Endothelial cell of umbilical vein (primary cell): ENCODE measurements at regions not wholly inside any gene's neighbourhood (a gene's known extent, or its start where the extent isn't known, plus 50 kb on each side); places are given as distances from the start of the nearest gene placed in this dataset.

ENCODE experiments used
- BruUV-seq: library from RNA; stranded (reverse); fragments of 400-500 nt; replicated peaks from 2 replicates; lab custom pipeline; 2021; lab: Mats Ljungman, UMichigan
- CTCF ChIA-PET: fragments of 300-600, 350-600 bp; sonication (Branson Sonifier 250); formaldehyde crosslinking; loops from one replicate; lab custom pipeline; 2021; ENCODE audit warnings: antibody characterized with exemption, inconsistent platforms; lab: Charles Lee
- POLR2A ChIA-PET: fragments of 300-600, 350-600 bp; sonication (Branson Sonifier 250); formaldehyde crosslinking; loops from one replicate; lab custom pipeline; 2021; ENCODE audit warnings: antibody characterized with exemption, inconsistent platforms; lab: Charles Lee
- DNase-seq: peaks from one replicate; pipeline ENCODE4 v3.0.0-alpha.2; 2011; ENCODE audit warnings: low read depth, low spot score
- FAIRE-seq: peaks from 2 replicates; lab custom pipeline; 2011; peaks lifted over from hg19 to GRCh38; lab: Jason Lieb, UNC
- H2AFZ ChIP-seq: 2 replicates; pipeline ENCODE4 v1.6.0; 2012; ENCODE audit warnings: low read depth, low read length, control low read depth, inconsistent platforms
- H3K27ac ChIP-seq: 2 replicates; pipeline ENCODE4 v1.5.1; 2011; ENCODE audit warnings: low read depth, mild to moderate bottlenecking, control low read depth, low read length, moderate library complexity; ENCODE audit not compliant: insufficient read depth
- H3K27me3 ChIP-seq, 2 experiments: 2 replicates each; pipeline versions ENCODE4 v1.6.0 to v1.6.1; 2011; ENCODE audit warnings: low read length in 2 of 2, mixed read lengths in 1 of 2; ENCODE audit not compliant: control insufficient read depth in 2 of 2, insufficient read depth in 2 of 2
- H3K36me3 ChIP-seq, 2 experiments: 2 replicates in 1 of 2; 3 replicates in 1 of 2; pipeline ENCODE4 v1.5.1; 2011; ENCODE audit warnings: low read length in 2 of 2, mild to moderate bottlenecking in 1 of 2, moderate library complexity in 1 of 2; ENCODE audit not compliant: control insufficient read depth in 2 of 2, insufficient read depth in 2 of 2; ENCODE audit errors: extremely low read depth in 1 of 2
- H3K4me1 ChIP-seq: 3 replicates; pipeline ENCODE4 v1.5.1; 2011; ENCODE audit warnings: mild to moderate bottlenecking, low read length; ENCODE audit not compliant: control insufficient read depth, insufficient read depth; ENCODE audit errors: extremely low read depth
- H3K4me2 ChIP-seq: 2 replicates; pipeline ENCODE4 v1.6.1; 2011; ENCODE audit warnings: low read length, control low read depth, mixed read lengths; ENCODE audit not compliant: insufficient read depth
- H3K4me3 ChIP-seq, 3 experiments: fragments of 200-600 bp in 1 of 3; sonication (generic), shearing (Covaris generic) in 1 of 3; replicated peaks in 1 of 3; 2 replicates each; pipeline ENCODE4 v1.5.1; 2011 to 2016; ENCODE audit warnings: control low read depth in 3 of 3, low read length in 3 of 3, mild to moderate bottlenecking in 2 of 3, inconsistent platforms in 1 of 3, low read depth in 1 of 3, moderate library complexity in 1 of 3; ENCODE audit not compliant: insufficient read depth in 1 of 3
- H3K79me2 ChIP-seq: 2 replicates; pipeline ENCODE4 v1.6.0; 2012; ENCODE audit warnings: low read length, inconsistent platforms; ENCODE audit not compliant: control insufficient read depth, insufficient read depth
- H3K9ac ChIP-seq: replicated peaks from 2 replicates; pipeline ENCODE3; 2011; ENCODE audit warnings: low read length, control low read depth; ENCODE audit not compliant: insufficient read depth; ENCODE audit errors: extremely low read depth
- H3K9me1 ChIP-seq: replicated peaks from 3 replicates; pipeline ENCODE4 v1.6.0; 2011; ENCODE audit warnings: mild to moderate bottlenecking, low read length; ENCODE audit not compliant: control insufficient read depth, insufficient read depth; ENCODE audit errors: extremely low read depth
- H3K9me3 ChIP-seq: replicated peaks from 2 replicates; pipeline ENCODE4 v1.5.1; 2012; ENCODE audit warnings: low read length, inconsistent platforms; ENCODE audit not compliant: control insufficient read depth, insufficient read depth
- H4K20me1 ChIP-seq: replicated peaks from 2 replicates; pipeline ENCODE3; 2011; ENCODE audit warnings: mild to moderate bottlenecking, low read length; ENCODE audit not compliant: control insufficient read depth, insufficient read depth; ENCODE audit errors: extremely low read depth
- EZH2 ChIP-seq: IDR thresholded peaks from 2 replicates; pipeline ENCODE4 v1.6.1; 2012; ENCODE audit warnings: borderline replicate concordance, low read depth, mild to moderate bottlenecking, moderate library complexity, low read length, inconsistent platforms; ENCODE audit not compliant: severe bottlenecking
- FOS ChIP-seq: IDR thresholded peaks from 2 replicates; pipeline ENCODE4 v1.6.1; 2011; ENCODE audit warnings: mild to moderate bottlenecking, low read length, moderate library complexity, borderline replicate concordance; ENCODE audit not compliant: insufficient read depth
- JUN ChIP-seq: IDR thresholded peaks from 2 replicates; pipeline ENCODE4 v1.6.1; 2011; ENCODE audit warnings: borderline replicate concordance, low read depth; ENCODE audit not compliant: insufficient read length, insufficient read depth
- dilution Hi-C: fragments of 300-500 bp; cut with MboI; formaldehyde crosslinking; loops from one replicate; pipeline ENCODE4 v1.15.0; 2019; ENCODE audit warnings: low sequenced_read_pairs; ENCODE audit not compliant: extremely low pct_ligation_motif_present
- intact Hi-C: fragments of 100-400 bp; cut with micrococcal nuclease; formaldehyde crosslinking; loops from one replicate; pipeline ENCODE4 v1.10.0; 2022
- TF ChIP-seq, protein P1 (sequence below), 2 donors: IDR thresholded peaks; 1 replicate in 1 of 2; 2 replicates in 1 of 2; pipeline ENCODE4 v1.5.1; 2011; ENCODE audit warnings: low read length in 2 of 2, mild to moderate bottlenecking in 2 of 2, moderate library complexity in 2 of 2, control low read depth in 1 of 2, inconsistent platforms in 1 of 2, low read depth in 1 of 2; ENCODE audit not compliant: insufficient read depth in 1 of 2; ENCODE audit errors: extremely low read depth in 1 of 2

DNA sequence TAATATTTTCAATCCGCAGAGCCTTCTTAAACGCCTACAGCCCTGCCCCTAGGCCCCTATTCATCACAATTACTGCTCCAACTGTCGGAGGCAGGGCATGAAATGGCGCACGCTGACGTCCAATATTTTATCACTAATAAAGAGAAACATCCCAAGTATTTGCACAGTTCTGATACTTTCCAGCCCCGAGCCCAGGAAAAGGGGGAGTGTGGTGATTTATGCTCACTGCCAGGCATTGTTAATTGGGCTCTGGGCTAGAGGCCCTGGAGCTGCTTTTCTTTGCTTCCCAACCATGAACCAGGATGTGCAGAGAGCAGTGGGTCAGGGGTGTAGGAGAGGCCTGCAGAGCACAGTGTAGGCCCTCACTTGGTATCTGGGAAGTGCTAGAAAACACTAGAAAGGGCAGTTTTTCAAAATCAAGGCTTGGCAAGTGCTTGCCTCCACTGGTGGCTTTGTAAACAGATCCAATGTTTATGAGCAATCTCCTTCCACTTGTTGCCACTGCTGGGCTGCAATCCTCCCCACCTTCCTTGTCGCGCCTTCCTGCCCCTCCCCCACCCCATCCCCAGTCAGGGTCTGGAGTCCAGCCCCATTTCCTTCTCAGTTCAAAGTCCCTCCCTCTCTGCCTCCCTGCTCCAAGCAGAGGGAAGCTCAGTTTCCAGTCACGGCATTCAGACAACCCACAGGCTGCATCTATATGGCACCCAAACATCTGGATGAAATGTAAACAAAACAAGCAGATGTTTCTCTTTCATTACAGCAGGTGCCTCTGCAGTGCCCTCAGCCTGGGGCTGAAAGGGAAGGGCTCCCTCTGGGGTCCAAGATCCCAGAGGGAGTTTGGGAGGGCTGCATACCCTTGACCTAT, 83.9 kb upstream of the PKDCC start:
- intact Hi-C loops (no loop called here), dilution Hi-C loops (no loop called here)
- CTCF ChIA-PET, result interaction anchor here (0.8 to 1.4 kb wide), 2 partner anchors 94 kb away, joined by 3 to 5 read pairs; no protein-coding TSS in a partner anchor
- H3K4me1 ChIP-seq, result peaks cover 24% of the 10 kb centered on the region
- DNase-seq (peak; percentile 49), FAIRE-seq (peak; percentile 8)
- no peak overlapping the region for H3K9ac ChIP-seq
- TF ChIP-seq FOS (no peak), EZH2 (no peak), JUN (no peak)
- TF ChIP-seq, protein P1, sequence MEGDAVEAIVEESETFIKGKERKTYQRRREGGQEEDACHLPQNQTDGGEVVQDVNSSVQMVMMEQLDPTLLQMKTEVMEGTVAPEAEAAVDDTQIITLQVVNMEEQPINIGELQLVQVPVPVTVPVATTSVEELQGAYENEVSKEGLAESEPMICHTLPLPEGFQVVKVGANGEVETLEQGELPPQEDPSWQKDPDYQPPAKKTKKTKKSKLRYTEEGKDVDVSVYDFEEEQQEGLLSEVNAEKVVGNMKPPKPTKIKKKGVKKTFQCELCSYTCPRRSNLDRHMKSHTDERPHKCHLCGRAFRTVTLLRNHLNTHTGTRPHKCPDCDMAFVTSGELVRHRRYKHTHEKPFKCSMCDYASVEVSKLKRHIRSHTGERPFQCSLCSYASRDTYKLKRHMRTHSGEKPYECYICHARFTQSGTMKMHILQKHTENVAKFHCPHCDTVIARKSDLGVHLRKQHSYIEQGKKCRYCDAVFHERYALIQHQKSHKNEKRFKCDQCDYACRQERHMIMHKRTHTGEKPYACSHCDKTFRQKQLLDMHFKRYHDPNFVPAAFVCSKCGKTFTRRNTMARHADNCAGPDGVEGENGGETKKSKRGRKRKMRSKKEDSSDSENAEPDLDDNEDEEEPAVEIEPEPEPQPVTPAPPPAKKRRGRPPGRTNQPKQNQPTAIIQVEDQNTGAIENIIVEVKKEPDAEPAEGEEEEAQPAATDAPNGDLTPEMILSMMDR (IDR thresholded peaks at IDR 0.05; ENCODE audit: extremely low read depth in 1 of 2, insufficient read depth in 1 of 2, low read depth in 1 of 2, low read length in 2 of 2), result no peak
- H3K9me3 ChIP-seq, result no peaks in the 10 kb centered on the region
- H3K4me3 ChIP-seq, result no peak overlapping the region
- H3K27me3 ChIP-seq, result peaks cover 3 to 7% of the 10 kb centered on the region in 2 experiments
- H3K9me1 ChIP-seq, result no peaks in the 10 kb centered on the region
- no peaks in the 10 kb centered on the region for H3K79me2 ChIP-seq
- no peaks in the 10 kb centered on the region for H3K36me3 ChIP-seq
- no TSS peak for BruUV-seq
- H4K20me1 ChIP-seq, result no peaks in the 10 kb centered on the region
- no peak overlapping the region for H3K4me2 ChIP-seq
- H2AFZ ChIP-seq, result peak overlapping the region; percentile 46
- POLR2A ChIA-PET, result no interaction called here
- H3K27ac ChIP-seq, result no peak overlapping the region
